ENCODE measurements at regions not wholly inside any gene's neighbourhood (a gene's known extent, or its start where the extent isn't known, plus 50 kb on each side); places are given as distances from the start of the nearest gene placed in this dataset.

- DNase-seq (ENCODE audit: extremely low spot score in 2 of 2), result no peak
- Histone ChIP-seq H3K36me3 (no peaks in the 10 kb centered on the region), H3K27me3 (no peaks in the 10 kb centered on the region), H3K4me1 (no peaks in the 10 kb centered on the region), H3K27ac (no peak overlapping the region), H3K4me3 (no peak overlapping the region), H3K9me3 (no peaks in the 10 kb centered on the region)
- no peak for TF ChIP-seq POLR2AphosphoS5 (IDR thresholded peaks at IDR 0.05; ENCODE audit: insufficient read depth in 1 of 2, low read depth in 1 of 2)
- TF ChIP-seq CTCF (IDR thresholded peaks at IDR 0.05), result no peak
- TF ChIP-seq POLR2A (IDR thresholded peaks at IDR 0.05), result no peak
- intact Hi-C loops (cut with DNase I), result no loop called here
Observed at GRCh38 chr12:124179936-124180607, 114.8 kb upstream of the RFLNA start.

GRCh38 chr12:124183172-124183571 lies 111.7 kb upstream of the RFLNA start:
- no peak for TF ChIP-seq POLR2AphosphoS5 (IDR thresholded peaks at IDR 0.05; ENCODE audit: insufficient read depth in 1 of 2, low read depth in 1 of 2)
- intact Hi-C loops (cut with DNase I), result no loop called here

GRCh38 chr12:124184456-124184855 lies 110.4 kb upstream of the RFLNA start:
- Histone ChIP-seq H3K4me3 (no peak overlapping the region), H3K9me3 (no peaks in the 10 kb centered on the region), H3K4me1 (no peaks in the 10 kb centered on the region), H3K36me3 (no peaks in the 10 kb centered on the region), H3K27ac (no peak overlapping the region), H3K27me3 (peaks cover 3% of the 10 kb centered on the region)
- intact Hi-C loops (cut with DNase I), result no loop called here
- no peak for TF ChIP-seq CTCF (IDR thresholded peaks at IDR 0.05)
- TF ChIP-seq POLR2AphosphoS5 (IDR thresholded peaks at IDR 0.05; ENCODE audit: insufficient read depth in 1 of 2, low read depth in 1 of 2), result no peak
- TF ChIP-seq POLR2A (IDR thresholded peaks at IDR 0.05), result no peak
- DNase-seq (ENCODE audit: extremely low spot score in 2 of 2), result no peak

More at GRCh38 chr12:124183172-124183571, 111.7 kb upstream of the RFLNA start:
- no peaks in the 10 kb centered on the region for H3K36me3 ChIP-seq
- DNase-seq (ENCODE audit: extremely low spot score in 2 of 2), result no peak
- no peak overlapping the region for H3K4me3 ChIP-seq
- H3K27me3 ChIP-seq, result no peaks in the 10 kb centered on the region
- H3K9me3 ChIP-seq, result no peaks in the 10 kb centered on the region
- no peaks in the 10 kb centered on the region for H3K4me1 ChIP-seq
- no peak overlapping the region for H3K27ac ChIP-seq

- Histone ChIP-seq H3K4me1 (no peaks in the 10 kb centered on the region), H3K36me3 (no peaks in the 10 kb centered on the region), H3K27ac (no peak overlapping the region), H3K9me3 (no peaks in the 10 kb centered on the region), H3K27me3 (peaks cover 3% of the 10 kb centered on the region), H3K4me3 (no peak overlapping the region)
- intact Hi-C loops (cut with DNase I), result no loop called here
- TF ChIP-seq CTCF (IDR thresholded peaks at IDR 0.05) (no peak), POLR2A (IDR thresholded peaks at IDR 0.05) (no peak), POLR2AphosphoS5 (IDR thresholded peaks at IDR 0.05; ENCODE audit: insufficient read depth in 1 of 2, low read depth in 1 of 2) (no peak)
- no peak for DNase-seq (ENCODE audit: extremely low spot score in 2 of 2)
Observed at GRCh38 chr12:124185971-124186686, 108.8 kb upstream of the RFLNA start.

GRCh38 chr12:124188084-124188483 lies 106.8 kb upstream of the RFLNA start:
- TF ChIP-seq POLR2AphosphoS5 (IDR thresholded peaks at IDR 0.05; ENCODE audit: insufficient read depth in 1 of 2, low read depth in 1 of 2) (no peak), CTCF (IDR thresholded peaks at IDR 0.05) (no peak), POLR2A (IDR thresholded peaks at IDR 0.05) (no peak)

More at GRCh38 chr12:124188084-124188483, 106.8 kb upstream of the RFLNA start:
- Histone ChIP-seq H3K27me3 (peaks cover 3% of the 10 kb centered on the region), H3K9me3 (no peaks in the 10 kb centered on the region), H3K36me3 (no peaks in the 10 kb centered on the region), H3K4me1 (no peaks in the 10 kb centered on the region), H3K27ac (no peak overlapping the region), H3K4me3 (no peak overlapping the region)
- no peak for DNase-seq (ENCODE audit: extremely low spot score in 2 of 2)
- intact Hi-C loops (cut with DNase I), result no loop called here
